Muscle layer of duodenum (tissue), 2 donors: ENCODE measurements at regions not wholly inside any gene's neighbourhood (a gene's known extent, or its start where the extent isn't known, plus 50 kb on each side); places are given as distances from the start of the nearest gene placed in this dataset.
"Not testable (repeated sequence)": the region's sequence is repeated elsewhere in the genome, so short reads cannot be mapped to it uniquely, and the experiment has no call there.

Experiments
- H3K27ac ChIP-seq: one replicate; pipeline ENCODE4 v1.7.0; 2013; ENCODE audit warnings: mild to moderate bottlenecking, low read length
- H3K27me3 ChIP-seq: one replicate; pipeline ENCODE4 v1.7.0; 2013; ENCODE audit warnings: low read depth, mild to moderate bottlenecking, control low read depth, low read length
- H3K36me3 ChIP-seq, 2 donors: one replicate each; pipeline ENCODE4 v1.7.0; 2013; ENCODE audit warnings: low read length in 2 of 2, control low read depth in 1 of 2, mild to moderate bottlenecking in 1 of 2; ENCODE audit not compliant: insufficient read depth in 2 of 2, control insufficient read depth in 1 of 2
- H3K4me1 ChIP-seq, 2 donors: one replicate each; pipeline ENCODE4 v1.7.0; 2013; ENCODE audit warnings: low read length in 2 of 2, mild to moderate bottlenecking in 2 of 2, control low read depth in 1 of 2, moderate library complexity in 1 of 2; ENCODE audit not compliant: insufficient read depth in 2 of 2, control insufficient read depth in 1 of 2
- H3K4me3 ChIP-seq, 2 donors: one replicate each; pipeline ENCODE4 v1.7.0; 2013; ENCODE audit warnings: low read length in 2 of 2, low read depth in 1 of 2, mild to moderate bottlenecking in 1 of 2
- H3K9me3 ChIP-seq, 2 donors: one replicate each; pipeline ENCODE4 v1.7.0; 2013; ENCODE audit warnings: low read length in 2 of 2, control low read depth in 1 of 2, mild to moderate bottlenecking in 1 of 2; ENCODE audit not compliant: control insufficient read depth in 1 of 2
- donor health status: healthy.

GRCh38 chr1:188762166-188762743 is 1715.4 kb downstream of the BRINP3 start:
- Histone ChIP-seq H3K4me3 (no peak overlapping the region), H3K36me3 (no peaks in the 10 kb centered on the region), H3K27ac (no peak overlapping the region), H3K9me3 (no peaks in the 10 kb centered on the region), H3K27me3 (no peaks in the 10 kb centered on the region), H3K4me1 (no peaks in the 10 kb centered on the region)

GRCh38 chr1:188763541-188763940 is 1714.1 kb downstream of the BRINP3 start:
- H3K36me3 ChIP-seq = no peaks in the 10 kb centered on the region
- H3K27me3 ChIP-seq = no peaks in the 10 kb centered on the region
- no peaks in the 10 kb centered on the region for H3K4me1 ChIP-seq
- no peak overlapping the region for H3K27ac ChIP-seq
- no peak overlapping the region for H3K4me3 ChIP-seq
- no peaks in the 10 kb centered on the region for H3K9me3 ChIP-seq

- H3K36me3 ChIP-seq = no peaks in the 10 kb centered on the region
- H3K9me3 ChIP-seq = peaks cover 0 to 10% of the 10 kb centered on the region in 2 donors
- H3K4me3 ChIP-seq = no peak overlapping the region
- no peaks in the 10 kb centered on the region for H3K27me3 ChIP-seq
- H3K27ac ChIP-seq = no peak overlapping the region
- no peaks in the 10 kb centered on the region for H3K4me1 ChIP-seq
Measured at GRCh38 chr1:188769181-188769580, 1708.5 kb downstream of the BRINP3 start.

- H3K4me1 ChIP-seq = no peaks in the 10 kb centered on the region
- no peaks in the 10 kb centered on the region for H3K27me3 ChIP-seq
- H3K27ac ChIP-seq = no peak overlapping the region
- peaks cover 0 to 10% of the 10 kb centered on the region in 2 donors for H3K9me3 ChIP-seq
- H3K36me3 ChIP-seq = no peaks in the 10 kb centered on the region
- H3K4me3 ChIP-seq = no peak overlapping the region
Measured at GRCh38 chr1:188769936-188770335, 1707.7 kb downstream of the BRINP3 start.

GRCh38 chr1:188778578-188778977 is 1699.1 kb downstream of the BRINP3 start:
- Histone ChIP-seq H3K9me3 (no peaks in the 10 kb centered on the region), H3K4me3 (no peak overlapping the region), H3K27ac (no peak overlapping the region), H3K36me3 (no peaks in the 10 kb centered on the region), H3K27me3 (no peaks in the 10 kb centered on the region), H3K4me1 (no peaks in the 10 kb centered on the region)

- Histone ChIP-seq H3K36me3 (no peaks in the 10 kb centered on the region), H3K4me1 (no peaks in the 10 kb centered on the region), H3K9me3 (no peaks in the 10 kb centered on the region), H3K4me3 (no peak overlapping the region), H3K27me3 (no peaks in the 10 kb centered on the region), H3K27ac (no peak overlapping the region)
Measured at GRCh38 chr1:188782220-188782841, 1695.3 kb downstream of the BRINP3 start.

GRCh38 chr1:188794969-188795368 is 1682.7 kb downstream of the BRINP3 start:
- no peaks in the 10 kb centered on the region for H3K9me3 ChIP-seq
- no peaks in the 10 kb centered on the region for H3K4me1 ChIP-seq
- no peak overlapping the region for H3K4me3 ChIP-seq
- H3K27me3 ChIP-seq = no peaks in the 10 kb centered on the region
- no peak overlapping the region for H3K27ac ChIP-seq
- no peaks in the 10 kb centered on the region for H3K36me3 ChIP-seq

GRCh38 chr1:188812153-188812552 is 1665.5 kb downstream of the BRINP3 start:
- not testable (repeated sequence) for H3K36me3 ChIP-seq, H3K4me3 ChIP-seq, H3K27ac ChIP-seq, H3K27me3 ChIP-seq, H3K9me3 ChIP-seq, H3K4me1 ChIP-seq

GRCh38 chr1:188812836-188813573 is 1664.7 kb downstream of the BRINP3 start:
- H3K4me1 ChIP-seq, H3K36me3 ChIP-seq, H3K27me3 ChIP-seq, H3K4me3 ChIP-seq, H3K27ac ChIP-seq, H3K9me3 ChIP-seq: not testable (repeated sequence)

- H3K4me1 ChIP-seq = no peaks in the 10 kb centered on the region
- no peaks in the 10 kb centered on the region for H3K27me3 ChIP-seq
- no peak overlapping the region for H3K4me3 ChIP-seq
Measured at GRCh38 chr1:188817814-188818213, 1659.8 kb downstream of the BRINP3 start.

GRCh38 chr1:188822248-188822647 is 1655.4 kb downstream of the BRINP3 start:
- Histone ChIP-seq H3K4me3 (no peak overlapping the region), H3K27me3 (no peaks in the 10 kb centered on the region), H3K27ac (no peak overlapping the region), H3K36me3 (no peaks in the 10 kb centered on the region), H3K9me3 (no peaks in the 10 kb centered on the region), H3K4me1 (no peaks in the 10 kb centered on the region)

More at GRCh38 chr1:188817814-188818213, 1659.8 kb downstream of the BRINP3 start:
- H3K36me3 ChIP-seq = no peaks in the 10 kb centered on the region
- H3K9me3 ChIP-seq = no peaks in the 10 kb centered on the region
- no peak overlapping the region for H3K27ac ChIP-seq
